Epithelial cell of prostate (primary cell): ENCODE measurements at regions not wholly inside any gene's neighbourhood (a gene's known extent, or its start where the extent isn't known, plus 50 kb on each side); places are given as distances from the start of the nearest gene placed in this dataset.
"Not testable (repeated sequence)": the region's sequence is repeated elsewhere in the genome, so short reads cannot be mapped to it uniquely, and the experiment has no call there.

Experiments used
- DNase-seq: peaks from one replicate; pipeline ENCODE4 v3.0.0-alpha.2; 2011; ENCODE audit warnings: low read depth, low spot score
- H3K27ac ChIP-seq: fragments of 450-650 bp; 2 replicates; pipeline ENCODE4 v1.5.1; 2017; ENCODE audit warnings: mild to moderate bottlenecking

DNA sequence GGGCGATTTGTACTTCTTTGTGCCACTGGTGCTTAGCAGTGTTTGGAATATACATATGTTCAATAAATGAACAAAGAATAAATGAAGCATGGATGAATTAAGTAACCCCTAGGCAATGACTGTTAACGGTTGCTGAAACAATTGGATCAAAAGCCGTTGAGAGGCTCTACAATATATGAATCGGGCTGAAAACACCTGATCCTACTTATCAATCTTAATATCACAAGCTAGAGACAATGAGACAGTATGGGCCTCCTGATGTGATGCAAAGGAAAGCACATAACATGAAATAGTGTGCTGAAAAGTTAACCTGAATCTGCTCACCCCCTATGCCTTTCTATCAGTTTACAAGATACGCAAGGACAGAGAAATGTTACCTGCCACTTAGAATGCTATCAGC lies 410.3 kb upstream of the RGMB start:
- DNase-seq = no peak
- H3K27ac ChIP-seq = no peak overlapping the region

DNA sequence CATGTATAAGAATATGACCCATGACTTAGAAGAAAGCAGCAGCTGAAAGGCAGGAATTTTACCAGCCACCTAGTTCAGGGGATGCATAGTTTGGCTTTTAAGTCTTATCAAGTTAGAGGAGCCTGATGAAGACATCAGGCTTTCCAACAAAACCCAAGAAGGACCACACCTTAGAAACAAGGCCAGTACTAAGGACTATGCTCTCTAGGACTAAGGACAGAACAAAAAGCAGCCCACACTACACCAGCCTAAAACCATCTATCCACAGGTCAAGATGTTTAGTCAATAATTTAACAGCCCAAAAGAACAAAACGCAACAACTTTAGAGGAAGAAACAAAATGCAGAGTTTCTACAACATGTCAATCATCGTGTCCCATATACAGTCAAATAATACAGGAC lies 408.9 kb upstream of the RGMB start:
- no peak for DNase-seq
- no peak overlapping the region for H3K27ac ChIP-seq

DNA sequence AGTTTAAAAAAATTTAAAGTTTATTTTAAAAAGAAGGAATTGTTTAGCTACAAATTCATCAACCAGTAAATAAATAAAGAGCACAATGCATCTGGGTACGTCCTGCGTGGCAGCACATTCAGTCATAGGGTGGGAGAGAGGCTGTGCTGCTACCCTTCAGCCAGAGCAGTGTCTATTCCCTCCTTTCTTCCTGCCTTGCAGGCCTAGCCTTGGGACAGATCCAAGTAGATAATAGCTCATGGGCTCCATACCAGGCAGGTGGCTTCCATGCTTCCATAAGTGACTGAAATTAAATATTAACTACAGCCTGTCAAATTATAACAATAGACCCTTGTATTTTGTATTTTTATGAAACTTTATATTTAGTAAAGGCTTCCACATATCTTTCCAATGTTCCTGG lies 408.3 kb upstream of the RGMB start:
- DNase-seq = no peak
- no peak overlapping the region for H3K27ac ChIP-seq

- no peak overlapping the region for H3K27ac ChIP-seq
- no peak for DNase-seq
Observed at GRCh38 chr5:98368141-98368540, 405.3 kb upstream of the RGMB start.

DNA sequence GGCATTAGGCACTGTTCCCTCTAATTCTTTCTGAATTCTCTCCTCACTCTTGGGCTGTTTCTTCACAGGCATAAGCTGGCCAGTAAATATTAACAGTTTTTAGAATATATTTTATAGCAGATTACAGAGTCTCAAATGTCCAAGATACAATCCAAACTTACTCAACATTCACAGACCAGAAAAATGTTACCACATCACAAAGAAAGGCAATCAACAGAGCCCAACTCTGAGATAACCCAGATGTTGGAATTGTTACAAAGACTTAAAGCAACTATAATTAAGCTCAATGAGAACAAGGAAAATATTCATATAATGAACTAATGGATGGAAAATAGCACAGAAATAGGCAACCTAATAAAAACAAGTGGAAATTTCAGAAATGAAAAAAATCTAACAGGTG lies 401.1 kb upstream of the RGMB start:
- no peak overlapping the region for H3K27ac ChIP-seq
- DNase-seq = no peak

- no peak overlapping the region for H3K27ac ChIP-seq
- no peak for DNase-seq
Observed at GRCh38 chr5:98391921-98392625, 381.4 kb upstream of the RGMB start.

DNA sequence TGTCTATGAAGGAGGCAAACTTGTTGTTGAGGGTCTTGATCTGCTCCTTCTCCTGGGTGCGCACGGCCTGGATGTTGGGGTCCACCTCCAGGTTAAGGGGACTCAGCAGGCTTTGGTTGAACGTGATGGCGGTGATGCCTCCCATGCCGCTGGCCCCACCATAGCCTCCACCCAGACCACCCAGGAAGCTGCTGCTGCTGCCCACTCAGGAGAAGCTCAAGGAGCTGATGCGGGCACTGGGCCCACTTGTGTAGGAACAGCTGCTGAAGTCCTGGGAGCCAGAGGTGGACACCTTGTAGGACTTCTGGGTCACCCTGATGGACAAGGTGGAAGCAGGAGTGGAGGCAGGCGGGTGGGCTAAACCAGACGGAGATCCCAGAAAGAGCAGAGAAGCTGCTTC lies 380.3 kb upstream of the RGMB start:
- H3K27ac ChIP-seq, DNase-seq: not testable (repeated sequence)

DNA sequence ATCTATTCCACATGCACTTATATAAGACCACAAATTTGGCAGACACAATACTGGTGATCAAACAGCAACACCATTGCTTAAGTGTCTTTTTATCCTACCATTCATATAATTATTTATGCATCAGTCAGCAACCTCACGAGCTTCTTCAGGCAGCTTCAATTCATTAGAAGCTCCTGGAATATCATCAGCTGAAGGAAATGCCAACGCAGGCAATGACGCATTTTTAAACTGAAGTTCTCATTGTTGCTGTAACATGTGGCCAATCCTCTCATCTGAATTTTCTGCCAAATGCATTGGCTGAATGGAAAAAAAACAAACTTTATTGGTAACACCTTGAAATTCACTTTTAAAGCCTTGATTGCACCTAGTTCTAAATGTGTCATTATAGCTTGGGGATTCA lies 376.4 kb upstream of the RGMB start:
- no peak overlapping the region for H3K27ac ChIP-seq
- DNase-seq = no peak

GRCh38 chr5:98398465-98398864 lies 375.0 kb upstream of the RGMB start:
- DNase-seq = no peak
- no peak overlapping the region for H3K27ac ChIP-seq

GRCh38 chr5:98401656-98402055 lies 371.8 kb upstream of the RGMB start:
- H3K27ac ChIP-seq = no peak overlapping the region
- DNase-seq = no peak

DNA sequence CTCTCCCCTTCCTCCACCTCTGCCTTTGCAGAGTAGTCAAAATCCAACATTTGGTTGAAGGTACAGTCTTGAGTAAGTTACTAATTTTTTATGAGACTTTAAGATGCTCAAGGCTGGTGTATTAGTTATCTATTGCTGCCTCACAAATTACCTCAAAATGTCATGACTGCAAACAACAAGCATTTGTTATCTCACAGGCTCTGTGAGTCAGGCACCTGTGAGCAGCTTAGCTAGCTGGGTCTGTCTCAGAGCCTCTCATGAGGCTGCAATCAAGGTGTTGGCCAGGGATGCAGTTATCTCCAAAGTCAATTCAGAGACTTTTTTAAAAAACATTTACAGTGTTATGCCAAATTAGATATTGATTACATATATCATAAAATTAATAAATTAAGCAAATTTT lies 371.3 kb upstream of the RGMB start:
- H3K27ac ChIP-seq = no peak overlapping the region
- no peak for DNase-seq

- no peak for DNase-seq
- H3K27ac ChIP-seq = no peak overlapping the region
Observed at GRCh38 chr5:98403131-98403530, 370.3 kb upstream of the RGMB start.

GRCh38 chr5:98414938-98415337 lies 358.5 kb upstream of the RGMB start:
- peak; percentile 84 for DNase-seq
- H3K27ac ChIP-seq = peak overlapping the region; percentile 83

DNA sequence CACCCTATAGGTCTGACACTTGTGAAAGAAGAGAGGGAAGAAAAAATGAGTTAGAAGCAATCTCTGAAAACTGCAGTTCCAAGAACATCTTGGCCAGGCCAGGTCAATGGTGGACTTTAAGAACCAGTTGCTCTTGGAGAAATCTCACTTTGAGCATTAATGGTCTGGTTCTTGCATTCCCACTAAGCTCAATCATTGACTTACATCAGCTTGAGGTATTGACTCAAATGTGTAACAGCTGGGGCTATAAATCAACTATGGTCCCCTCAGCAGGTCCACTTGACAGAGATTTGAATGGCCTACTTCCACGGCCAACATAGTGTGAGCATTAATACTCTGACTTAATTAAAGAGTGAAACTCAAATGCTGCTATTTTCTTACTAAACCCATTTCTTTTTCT lies 357.8 kb upstream of the RGMB start:
- H3K27ac ChIP-seq = peak overlapping the region; percentile 83
- DNase-seq = no peak

- DNase-seq = no peak
Observed at GRCh38 chr5:98416541-98416940, 356.9 kb upstream of the RGMB start.

GRCh38 chr5:98419825-98420224 lies 353.6 kb upstream of the RGMB start:
- no peak overlapping the region for H3K27ac ChIP-seq
- no peak for DNase-seq

More at GRCh38 chr5:98416541-98416940, 356.9 kb upstream of the RGMB start:
- H3K27ac ChIP-seq = peak overlapping the region; percentile 83

- no peak for DNase-seq
- no peak overlapping the region for H3K27ac ChIP-seq
Observed at GRCh38 chr5:98424681-98425450, 348.6 kb upstream of the RGMB start.

- H3K27ac ChIP-seq = no peak overlapping the region
- no peak for DNase-seq
Observed at GRCh38 chr5:98425640-98426039, 347.8 kb upstream of the RGMB start.

DNA sequence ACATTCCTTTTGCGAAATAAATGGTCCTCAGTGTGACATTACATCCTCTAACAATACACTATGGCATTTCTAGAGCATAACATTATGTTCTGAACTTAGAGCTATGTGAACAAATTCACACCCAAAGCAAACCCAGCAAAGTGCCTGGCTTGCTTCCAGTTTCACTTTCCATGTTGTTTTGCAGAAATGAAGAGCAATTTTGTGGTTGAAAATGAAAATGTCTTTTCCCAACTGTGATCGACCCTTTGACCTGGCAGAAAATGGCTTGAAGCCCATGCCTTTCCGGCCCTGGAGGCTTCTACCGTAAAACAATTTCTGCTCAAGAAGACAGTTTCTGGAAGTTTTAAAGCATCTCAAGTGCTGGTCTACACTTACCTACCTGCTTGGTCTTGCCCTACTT lies 344.7 kb upstream of the RGMB start:
- DNase-seq = no peak

GRCh38 chr5:98432378-98432777 lies 341.1 kb upstream of the RGMB start:
- H3K27ac ChIP-seq = no peak overlapping the region
- no peak for DNase-seq

More for the DNA sequence above, 344.7 kb upstream of the RGMB start:
- no peak overlapping the region for H3K27ac ChIP-seq

DNA sequence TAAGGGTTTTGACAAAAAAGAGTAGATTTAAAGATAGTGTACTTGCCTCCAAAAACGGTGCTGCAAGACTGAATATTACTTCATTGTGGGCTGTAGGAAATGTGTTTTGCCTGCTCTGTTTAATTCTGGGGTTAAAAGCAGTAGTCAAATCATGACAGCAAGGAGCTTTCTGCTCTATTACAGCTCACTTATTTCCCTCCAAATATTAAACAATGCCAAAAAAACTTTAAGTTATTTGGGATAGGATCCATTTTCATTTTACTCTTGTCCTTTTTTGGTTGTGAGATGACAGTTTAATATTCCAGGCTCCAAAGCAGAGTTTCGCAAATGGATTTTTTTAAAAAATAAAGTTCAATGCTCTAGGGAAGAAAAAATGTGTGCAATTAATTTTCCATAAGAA lies 340.4 kb upstream of the RGMB start:
- DNase-seq = no peak
- no peak overlapping the region for H3K27ac ChIP-seq

GRCh38 chr5:98433673-98434072 lies 339.8 kb upstream of the RGMB start:
- H3K27ac ChIP-seq = no peak overlapping the region
- DNase-seq = no peak
